HG02678 (cell line): ENCODE measurements at regions not wholly inside any gene's neighbourhood (a gene's known extent, or its start where the extent isn't known, plus 50 kb on each side); places are given as distances from the start of the nearest gene placed in this dataset.

ENCODE experiments used
- ATAC-seq: cut with Tn5 transposase; IDR thresholded peaks from one replicate; pipeline ENCODE4 v1.9.1; 2021; ENCODE audit warnings: mild to moderate bottlenecking, moderate library complexity; ENCODE audit not compliant: unreplicated experiment

DNA sequence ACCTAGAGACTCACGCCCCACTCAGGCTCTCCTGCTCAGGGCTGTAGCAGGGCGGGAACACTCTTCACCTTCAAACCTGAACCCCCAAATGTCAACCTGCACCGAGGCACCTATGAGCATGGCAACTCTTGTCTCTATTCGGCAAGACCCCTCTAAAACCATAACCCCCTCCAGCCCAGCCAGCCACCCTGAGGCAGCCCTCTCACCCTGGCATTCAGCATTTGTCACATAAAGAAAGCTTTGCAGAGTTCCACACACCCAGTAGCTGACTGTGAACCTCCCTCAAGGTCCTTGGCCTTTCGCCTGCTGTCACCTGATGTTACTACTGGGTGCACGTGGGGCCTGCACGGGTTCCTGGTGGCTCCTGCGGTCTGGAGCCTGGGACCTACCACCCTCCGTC lies 97.2 kb upstream of the ALKAL2 start:
- ATAC-seq = no peak

DNA sequence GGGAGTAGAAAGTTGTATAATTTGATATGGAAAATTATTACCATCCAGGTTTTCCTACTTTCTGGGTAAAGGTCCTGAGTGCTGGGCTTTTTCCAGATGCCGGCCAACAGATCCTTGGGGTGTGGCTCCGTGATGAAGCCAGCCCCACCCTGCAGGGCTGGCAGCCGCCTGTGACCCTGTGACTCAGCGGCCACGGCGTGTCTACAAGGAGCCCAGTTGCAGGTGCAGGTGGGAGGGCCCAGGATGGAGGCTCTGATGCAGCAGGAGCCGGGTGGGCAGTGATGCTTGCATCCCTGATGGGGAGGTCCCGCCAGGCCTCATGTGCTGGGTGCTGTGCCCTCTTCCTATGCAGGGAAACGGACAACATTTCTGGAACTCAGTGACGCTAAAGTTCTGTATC lies 96.0 kb upstream of the ALKAL2 start:
- ATAC-seq = no peak

DNA sequence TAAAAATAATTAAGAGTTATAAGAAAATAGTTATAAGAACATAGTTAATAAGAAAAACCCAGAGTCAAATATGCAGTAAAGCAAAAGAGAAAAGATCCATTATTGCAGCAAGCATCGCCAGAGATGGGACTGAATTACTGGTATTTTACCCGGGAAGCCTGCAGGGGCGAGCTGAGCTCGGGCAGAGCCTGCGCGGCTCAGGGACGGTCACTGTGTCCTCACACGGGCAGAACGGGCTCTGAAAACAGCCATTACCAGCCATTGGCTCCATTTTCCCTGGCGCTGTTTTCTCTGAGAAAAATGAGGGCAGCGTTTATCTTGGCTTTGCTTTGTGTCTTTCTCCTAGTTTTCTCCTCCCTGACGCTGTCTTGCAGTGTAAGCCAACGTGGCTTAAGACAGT lies 95.3 kb upstream of the ALKAL2 start:
- no peak for ATAC-seq

GRCh38 chr2:382728-383022 lies 94.8 kb upstream of the ALKAL2 start:
- no peak for ATAC-seq

- no peak for ATAC-seq
Measured at GRCh38 chr2:381941-382727, 94.2 kb upstream of the ALKAL2 start.

DNA sequence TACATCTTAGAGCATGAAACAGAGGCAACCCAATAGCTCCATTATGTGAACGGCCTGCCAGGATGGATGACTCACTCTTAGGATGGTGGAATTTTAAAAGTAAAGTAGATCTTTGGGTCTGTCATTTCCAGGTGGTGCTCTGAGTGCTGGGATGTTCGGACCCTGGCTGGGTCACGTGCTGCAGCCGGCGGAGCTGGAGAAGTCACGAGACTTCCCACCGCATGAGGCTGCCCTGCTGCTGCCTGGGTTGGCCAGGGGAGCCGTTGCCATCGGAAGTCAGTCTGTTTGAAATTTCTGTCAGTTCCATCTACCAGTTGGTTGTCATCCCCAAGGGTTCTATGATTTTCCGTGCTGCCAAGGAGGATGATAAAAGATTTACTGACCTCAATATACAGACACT lies 93.3 kb upstream of the ALKAL2 start:
- ATAC-seq = no peak

- ATAC-seq = no peak
Measured at GRCh38 chr2:380772-381171, 92.9 kb upstream of the ALKAL2 start.

- no peak for ATAC-seq
Measured at GRCh38 chr2:380221-380620, 92.3 kb upstream of the ALKAL2 start.

- no peak for ATAC-seq
Measured at GRCh38 chr2:379778-380177, 91.9 kb upstream of the ALKAL2 start.

DNA sequence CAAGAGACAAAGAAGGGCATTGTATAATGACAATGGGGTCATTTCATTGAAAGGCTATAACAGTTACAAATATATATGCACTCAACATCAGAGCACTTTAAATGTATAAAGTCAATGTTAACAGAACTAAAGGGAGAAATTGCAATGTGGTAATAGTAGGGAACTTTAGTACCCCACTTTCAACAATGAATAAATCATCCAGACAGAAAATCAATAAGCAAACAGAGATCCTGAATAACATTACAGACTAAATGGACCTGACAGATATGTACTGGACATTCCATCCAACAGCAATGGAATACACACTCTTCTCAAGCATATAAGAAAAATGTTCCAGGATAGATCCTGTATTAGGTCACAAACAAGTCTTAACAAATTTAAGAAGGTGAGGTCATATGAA lies 90.5 kb upstream of the ALKAL2 start:
- ATAC-seq = no peak

- no peak for ATAC-seq
Measured at GRCh38 chr2:377414-377813, 89.5 kb upstream of the ALKAL2 start.

DNA sequence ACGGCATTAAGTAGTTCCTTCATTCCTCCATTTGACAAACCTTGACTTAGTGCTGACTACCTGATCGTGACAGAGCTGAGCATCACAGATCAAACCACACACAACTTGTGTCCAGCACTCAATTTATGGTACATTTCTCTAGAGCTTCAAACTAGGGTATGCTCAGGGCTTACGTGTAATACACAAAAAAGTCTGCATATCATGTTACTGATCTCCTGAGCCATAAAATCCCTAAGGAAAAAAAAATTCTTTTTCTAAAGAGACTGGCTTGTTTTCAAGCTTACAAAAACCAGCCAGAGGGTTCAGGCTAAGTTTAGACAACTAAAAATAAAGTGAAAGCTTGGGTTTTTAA lies 88.0 kb upstream of the ALKAL2 start:
- no peak for ATAC-seq

GRCh38 chr2:375270-375955 lies 87.5 kb upstream of the ALKAL2 start:
- no peak for ATAC-seq

DNA sequence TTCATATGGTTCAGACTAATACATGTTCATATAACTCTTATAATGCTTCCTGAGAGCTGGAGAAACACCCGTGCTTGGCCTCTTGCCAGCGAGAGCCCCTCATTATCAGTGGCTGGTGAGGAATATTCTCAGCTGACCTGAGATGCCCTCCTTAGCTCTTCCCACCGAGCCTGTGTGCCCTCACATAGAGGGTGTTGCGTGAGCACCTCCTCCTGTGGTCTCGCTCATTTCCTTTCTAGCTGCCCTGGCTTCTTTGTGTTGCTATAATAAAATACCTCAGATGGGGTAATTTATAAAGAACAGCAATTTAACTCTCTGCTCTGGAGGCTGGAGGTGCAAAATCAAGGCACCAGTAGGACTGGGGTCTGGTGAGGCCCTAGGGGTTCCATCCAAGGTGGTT lies 80.5 kb upstream of the ALKAL2 start:
- no peak for ATAC-seq

DNA sequence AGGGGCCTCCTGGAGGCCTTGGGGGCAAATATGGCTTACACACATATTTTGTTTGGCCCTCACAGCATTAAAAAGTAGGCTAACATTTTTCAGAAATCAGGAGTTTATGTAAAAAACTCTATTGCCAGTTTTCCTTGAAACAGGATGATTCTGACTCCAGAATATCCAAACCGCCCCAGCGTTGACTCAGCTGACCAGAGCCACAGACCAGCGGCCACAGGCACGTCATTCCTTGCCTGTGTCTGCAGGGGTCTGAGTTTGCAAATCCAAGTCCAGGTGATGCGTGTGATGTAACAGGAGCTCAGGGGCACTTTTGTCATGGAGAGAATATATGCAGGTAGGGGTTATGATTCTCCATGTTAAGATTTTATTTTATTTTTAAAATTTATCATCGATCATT lies 79.4 kb upstream of the ALKAL2 start:
- ATAC-seq = no peak

- no peak for ATAC-seq
Measured at GRCh38 chr2:366706-367105, 78.8 kb upstream of the ALKAL2 start.

GRCh38 chr2:365367-366275 lies 77.7 kb upstream of the ALKAL2 start:
- ATAC-seq = no peak

DNA sequence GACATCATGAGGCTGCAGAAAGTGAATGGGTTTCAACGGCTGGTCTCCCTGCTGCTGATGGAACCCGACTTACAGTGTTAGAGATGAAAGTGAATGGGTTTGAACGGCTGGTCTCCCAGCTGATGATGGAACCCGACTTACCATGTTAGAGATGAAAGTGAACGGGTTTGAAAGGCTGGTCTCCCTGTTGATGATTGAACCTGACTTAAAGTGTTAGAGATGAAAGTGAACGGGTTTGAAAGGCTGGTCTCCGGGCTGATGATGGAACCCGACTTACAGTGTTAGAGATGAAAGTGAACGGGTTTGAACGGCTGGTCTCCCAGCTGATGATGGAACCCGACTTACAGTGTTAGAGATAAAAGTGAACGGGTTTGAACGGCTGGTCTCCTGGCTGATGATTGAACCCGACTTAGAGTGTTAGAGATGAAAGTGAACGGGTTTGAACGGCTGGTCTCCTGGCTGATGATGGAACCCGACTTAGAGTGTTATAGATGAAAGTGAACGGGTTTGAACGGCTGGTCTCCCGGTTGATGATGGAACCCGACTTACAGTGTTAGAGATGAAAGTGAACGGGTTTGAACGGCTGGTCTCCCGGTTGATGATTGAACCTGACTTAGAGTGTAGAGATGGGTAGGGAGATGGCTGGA lies 76.1 kb upstream of the ALKAL2 start:
- no peak for ATAC-seq

DNA sequence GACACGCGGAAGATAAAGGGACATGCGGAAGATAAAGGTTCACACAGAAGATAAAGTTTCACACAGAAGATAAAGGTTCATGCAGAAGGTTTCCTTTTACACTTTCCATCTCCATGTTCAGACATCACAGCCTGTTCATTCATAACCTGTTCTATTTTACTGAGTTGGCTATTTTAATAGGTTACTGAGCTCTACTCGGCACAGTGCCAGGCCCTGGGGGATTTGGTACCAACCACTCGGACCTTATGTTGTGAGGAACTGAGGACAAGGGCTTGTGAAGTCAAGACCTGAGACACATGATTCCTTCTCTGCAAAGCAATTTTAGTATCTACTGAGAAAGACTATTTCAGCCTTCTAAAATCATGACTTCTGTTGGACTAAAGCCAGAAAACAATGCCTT lies 75.0 kb upstream of the ALKAL2 start:
- no peak for ATAC-seq

DNA sequence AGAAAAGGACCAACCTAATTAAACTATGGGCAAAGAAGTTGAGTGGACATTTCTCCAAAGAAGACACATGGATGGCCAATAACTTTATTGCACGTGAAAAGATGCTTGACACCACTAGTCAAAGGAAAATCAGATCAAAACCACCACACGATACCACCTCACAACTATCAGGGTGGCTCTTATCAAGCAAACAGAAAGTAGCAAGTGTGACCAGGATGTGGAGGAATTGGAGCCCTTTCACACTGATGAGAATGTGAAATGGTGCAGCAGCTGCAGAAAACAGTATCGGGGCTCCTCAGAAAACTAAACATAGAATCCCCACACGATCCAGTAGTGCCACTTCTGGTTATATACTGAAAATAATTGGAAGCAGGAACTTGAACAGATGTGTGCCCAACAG lies 72.2 kb upstream of the ALKAL2 start:
- no peak for ATAC-seq

GRCh38 chr2:359047-359446 lies 71.2 kb upstream of the ALKAL2 start:
- ATAC-seq = no peak
